Liver (tissue), 8 donors: ENCODE measurements at regions not wholly inside any gene's neighbourhood (a gene's known extent, or its start where the extent isn't known, plus 50 kb on each side); places are given as distances from the start of the nearest gene placed in this dataset.

Experiments used
- DNase-seq: peaks from one replicate; pipeline ENCODE4 v3.0.0-alpha.2; 2017; ENCODE audit warnings: low spot score
- H3K27ac ChIP-seq, 2 donors: one replicate each; pipeline ENCODE4 v1.7.0; 2013; ENCODE audit warnings: inconsistent platforms in 2 of 2, low read length in 2 of 2, control low read depth in 1 of 2, low read depth in 1 of 2, mild to moderate bottlenecking in 1 of 2
- H3K27me3 ChIP-seq, 4 donors: one replicate each; pipeline versions ENCODE4 v1.6.1 to v1.7.0; 2013; ENCODE audit warnings: low read length in 3 of 4, inconsistent platforms in 1 of 4, mild to moderate bottlenecking in 1 of 4, moderate library complexity in 1 of 4; ENCODE audit not compliant: control insufficient read depth in 4 of 4, insufficient read depth in 4 of 4
- H3K36me3 ChIP-seq, 4 donors: one replicate each; pipeline versions ENCODE4 v1.6.1 to v1.7.0; 2013; ENCODE audit warnings: low read length in 3 of 4, mild to moderate bottlenecking in 3 of 4, low read depth in 1 of 4, moderate library complexity in 1 of 4; ENCODE audit not compliant: control insufficient read depth in 4 of 4, insufficient read depth in 3 of 4
- H3K4me1 ChIP-seq, 4 donors: one replicate each; pipeline versions ENCODE4 v1.6.1 to v1.7.0; 2013; ENCODE audit warnings: low read length in 3 of 4, mild to moderate bottlenecking in 3 of 4, moderate library complexity in 1 of 4; ENCODE audit not compliant: control insufficient read depth in 4 of 4, insufficient read depth in 4 of 4
- H3K4me3 ChIP-seq, 3 donors: one replicate each; pipeline versions ENCODE4 v1.6.1 to v1.7.0; 2013; ENCODE audit warnings: low read length in 3 of 3, control low read depth in 1 of 3, low read depth in 1 of 3, mild to moderate bottlenecking in 1 of 3
- H3K9ac ChIP-seq, 2 donors: one replicate each; pipeline ENCODE4 v1.7.0; 2013; ENCODE audit warnings: low read length in 2 of 2, mild to moderate bottlenecking in 2 of 2, moderate library complexity in 2 of 2, control low read depth in 1 of 2, low read depth in 1 of 2
- H3K9me3 ChIP-seq, 4 donors: one replicate each; pipeline versions ENCODE4 v1.6.1 to v1.7.0; 2013; ENCODE audit warnings: low read length in 3 of 4; ENCODE audit not compliant: control insufficient read depth in 4 of 4
- ATF3 ChIP-seq: IDR thresholded peaks from 2 replicates; pipeline ENCODE4 v1.6.1; 2016; ENCODE audit warnings: antibody characterized with exemption
- CTCF ChIP-seq: fragments of 150-350 bp; IDR thresholded peaks from 2 replicates; pipeline ENCODE4 v1.5.1; 2017; ENCODE audit warnings: improper control_type of control experiment, low read depth, low read length; ENCODE audit not compliant: missing input control
- FOXA1 ChIP-seq: IDR thresholded peaks from 2 replicates; pipeline ENCODE4 v1.6.1; 2016; ENCODE audit warnings: antibody characterized with exemption
- FOXA2 ChIP-seq: IDR thresholded peaks from 2 replicates; pipeline ENCODE4 v1.6.1; 2016; ENCODE audit warnings: antibody characterized with exemption
- GABPA ChIP-seq, 2 donors: IDR thresholded peaks in 1 of 2; conservative IDR thresholded peaks in 1 of 2; 2 replicates each; pipeline ENCODE4 v1.6.1; 2016; ENCODE audit warnings: antibody characterized with exemption in 2 of 2, mild to moderate bottlenecking in 1 of 2, moderate library complexity in 1 of 2
- HNF4A ChIP-seq, 2 donors: conservative IDR thresholded peaks; 2 replicates each; pipeline ENCODE4 v1.6.1; 2016; ENCODE audit warnings: antibody characterized with exemption in 2 of 2, mild to moderate bottlenecking in 2 of 2
- HNF4G ChIP-seq: IDR thresholded peaks from 2 replicates; pipeline ENCODE4 v1.6.1; 2016; ENCODE audit warnings: antibody characterized with exemption
- JUND ChIP-seq, 2 donors: IDR thresholded peaks; 2 replicates each; pipeline ENCODE4 v1.6.1; 2016; ENCODE audit warnings: antibody characterized with exemption in 2 of 2
- MAX ChIP-seq: IDR thresholded peaks from 2 replicates; pipeline ENCODE4 v1.6.1; 2016; ENCODE audit warnings: antibody characterized with exemption
- NR2F2 ChIP-seq: IDR thresholded peaks from 2 replicates; pipeline ENCODE4 v1.6.1; 2016; ENCODE audit warnings: antibody characterized with exemption
- RAD21 ChIP-seq, 2 donors: IDR thresholded peaks; 2 replicates each; pipeline ENCODE4 v1.6.1; 2016; ENCODE audit warnings: antibody characterized with exemption in 2 of 2, mild to moderate bottlenecking in 2 of 2
- REST ChIP-seq: IDR thresholded peaks from 2 replicates; pipeline ENCODE4 v1.6.1; 2016; ENCODE audit warnings: antibody characterized with exemption, mild to moderate bottlenecking
- RXRA ChIP-seq, 2 donors: IDR thresholded peaks; 2 replicates each; pipeline ENCODE4 v1.6.1; 2017 to 2018; ENCODE audit warnings: antibody characterized with exemption in 2 of 2, mild to moderate bottlenecking in 1 of 2
- SP1 ChIP-seq: IDR thresholded peaks from 2 replicates; pipeline ENCODE4 v1.6.1; 2018; ENCODE audit warnings: antibody characterized with exemption, mild to moderate bottlenecking
- TAF1 ChIP-seq: conservative IDR thresholded peaks from 2 replicates; pipeline ENCODE4 v1.6.1; 2016; ENCODE audit warnings: antibody characterized with exemption, mild to moderate bottlenecking
- YY1 ChIP-seq: IDR thresholded peaks from 2 replicates; pipeline ENCODE4 v1.6.1; 2016; ENCODE audit warnings: antibody characterized with exemption, mild to moderate bottlenecking
- ZBTB33 ChIP-seq: IDR thresholded peaks from 2 replicates; pipeline ENCODE4 v1.6.1; 2016; ENCODE audit warnings: antibody characterized with exemption
- WGBS: extraction: QIAGEN DNeasy Blood & Tissue Kit; methylation state at CpG from one replicate; pipeline ENCODE4 v1.1.7; 2013; 5-methylcytosine and 5-hydroxymethylcytosine counted together
- donor health status: healthy.
- donor health status: healthy.
- donor health status: healthy.
- donor health status: healthy.
- donor health status: healthy.

GRCh38 chr4:79516114-79516513, 108.1 kb upstream of the GK2 start:
- WGBS, result 82% methylated on average over 2 of the region's 2 CpGs
- no peaks in the 10 kb centered on the region for H3K9me3 ChIP-seq
- no peaks in the 10 kb centered on the region for H3K4me1 ChIP-seq
- TF ChIP-seq HNF4A (conservative IDR thresholded peaks at IDR 0.05) (no peak), YY1 (no peak), ZBTB33 (no peak), TAF1 (no peak), MAX (no peak), RXRA (IDR thresholded peaks at IDR 0.05) (no peak), NR2F2 (no peak), GABPA (IDR thresholded peaks at IDR 0.05 in 1 of 2, conservative IDR thresholded peaks at IDR 0.05 in 1 of 2) (no peak), FOXA2 (no peak)
- H3K27me3 ChIP-seq, result no peaks in the 10 kb centered on the region
- no peak for DNase-seq
- H3K36me3 ChIP-seq, result no peaks in the 10 kb centered on the region
- no peak overlapping the region for H3K9ac ChIP-seq
- H3K4me3 ChIP-seq, result no peak overlapping the region
- H3K27ac ChIP-seq, result no peak overlapping the region

- no peak for TF ChIP-seq NR2F2
- H3K27ac ChIP-seq, result no peak overlapping the region
- no peak for DNase-seq
- no peaks in the 10 kb centered on the region for H3K4me1 ChIP-seq
- H3K4me3 ChIP-seq, result no peak overlapping the region
- H3K9me3 ChIP-seq, result no peaks in the 10 kb centered on the region
- no peak overlapping the region for H3K9ac ChIP-seq
- no peaks in the 10 kb centered on the region for H3K36me3 ChIP-seq
- H3K27me3 ChIP-seq, result no peaks in the 10 kb centered on the region
- WGBS, result 52% methylated on average over 6 of the region's 6 CpGs
These were observed 106.7 kb upstream of the GK2 start for GRCh38 chr4:79514621-79515329.

GRCh38 chr4:79513576-79513975, 105.5 kb upstream of the GK2 start:
- WGBS, result 90% methylated on average over 2 of the region's 2 CpGs
- no peak for DNase-seq
- TF ChIP-seq HNF4G (no peak), ATF3 (no peak), FOXA1 (no peak), ZBTB33 (no peak), RAD21 (IDR thresholded peaks at IDR 0.05) (no peak), FOXA2 (no peak), CTCF (no peak), JUND (IDR thresholded peaks at IDR 0.05) (no peak), YY1 (no peak), NR2F2 (no peak), REST (no peak), SP1 (no peak)
- Histone ChIP-seq H3K27ac (no peak overlapping the region), H3K9me3 (no peaks in the 10 kb centered on the region), H3K4me1 (no peaks in the 10 kb centered on the region), H3K27me3 (no peaks in the 10 kb centered on the region), H3K4me3 (no peak overlapping the region), H3K9ac (no peak overlapping the region), H3K36me3 (no peaks in the 10 kb centered on the region)
